Activated T-cell treated with anti-CD3 and anti-CD28 coated beads, Interleukin-2, amount 50 U/mL, for 24 hours (primary cell): ENCODE measurements at regions not wholly inside any gene's neighbourhood (a gene's known extent, or its start where the extent isn't known, plus 50 kb on each side); places are given as distances from the start of the nearest gene placed in this dataset.
"Not testable (repeated sequence)": the region's sequence is repeated elsewhere in the genome, so short reads cannot be mapped to it uniquely, and the experiment has no call there.

Experiments used
- DNase-seq: peaks from one replicate; pipeline ENCODE4 v3.0.0-alpha.2; 2020
- H3K27ac Mint-ChIP-seq: 2 replicates; pipeline ENCODE4 v1.8.0; 2020; ENCODE audit warnings: mild to moderate bottlenecking, mixed read lengths
- H3K27me3 Mint-ChIP-seq: 2 replicates; pipeline ENCODE4 v1.8.0; 2020; ENCODE audit warnings: mixed read lengths
- H3K36me3 Mint-ChIP-seq: 2 replicates; pipeline ENCODE4 v1.8.0; 2020; ENCODE audit warnings: low read depth, mixed read lengths
- H3K4me1 Mint-ChIP-seq: 2 replicates; pipeline ENCODE4 v1.8.0; 2020; ENCODE audit warnings: low read depth, mixed read lengths
- H3K4me3 Mint-ChIP-seq: 2 replicates; pipeline ENCODE4 v1.8.0; 2020; ENCODE audit warnings: mild to moderate bottlenecking, moderate library complexity, mixed read lengths
- H3K9me3 Mint-ChIP-seq: 2 replicates; pipeline ENCODE4 v1.8.0; 2020; ENCODE audit warnings: mixed read lengths

DNA sequence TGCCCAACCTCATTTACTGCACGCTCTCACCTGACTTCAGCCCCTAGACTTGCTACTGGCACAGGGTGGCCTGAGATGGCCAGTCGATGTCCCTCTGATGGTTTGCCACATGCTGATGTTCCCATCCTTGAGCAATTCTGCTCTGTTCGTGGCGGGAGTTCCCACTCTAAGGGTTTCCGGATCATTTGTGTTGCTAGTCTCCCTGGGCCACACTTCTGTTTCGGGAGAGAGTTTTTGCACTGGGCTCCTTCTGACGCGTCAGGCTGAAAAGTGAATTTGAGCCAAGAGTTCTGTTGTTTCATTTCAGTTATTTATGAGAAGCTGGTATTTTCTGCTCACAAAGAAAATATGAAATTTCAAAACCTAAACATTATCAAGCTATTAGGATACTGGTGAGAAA lies 597.7 kb downstream of the BNC2 start:
- H3K9me3 Mint-ChIP-seq = peaks cover 6% of the 10 kb centered on the region
- no peak overlapping the region for H3K4me3 Mint-ChIP-seq
- no peaks in the 10 kb centered on the region for H3K27me3 Mint-ChIP-seq
- H3K36me3 Mint-ChIP-seq = no peaks in the 10 kb centered on the region
- H3K4me1 Mint-ChIP-seq = no peaks in the 10 kb centered on the region
- no peak overlapping the region for H3K27ac Mint-ChIP-seq
- no peak for DNase-seq

DNA sequence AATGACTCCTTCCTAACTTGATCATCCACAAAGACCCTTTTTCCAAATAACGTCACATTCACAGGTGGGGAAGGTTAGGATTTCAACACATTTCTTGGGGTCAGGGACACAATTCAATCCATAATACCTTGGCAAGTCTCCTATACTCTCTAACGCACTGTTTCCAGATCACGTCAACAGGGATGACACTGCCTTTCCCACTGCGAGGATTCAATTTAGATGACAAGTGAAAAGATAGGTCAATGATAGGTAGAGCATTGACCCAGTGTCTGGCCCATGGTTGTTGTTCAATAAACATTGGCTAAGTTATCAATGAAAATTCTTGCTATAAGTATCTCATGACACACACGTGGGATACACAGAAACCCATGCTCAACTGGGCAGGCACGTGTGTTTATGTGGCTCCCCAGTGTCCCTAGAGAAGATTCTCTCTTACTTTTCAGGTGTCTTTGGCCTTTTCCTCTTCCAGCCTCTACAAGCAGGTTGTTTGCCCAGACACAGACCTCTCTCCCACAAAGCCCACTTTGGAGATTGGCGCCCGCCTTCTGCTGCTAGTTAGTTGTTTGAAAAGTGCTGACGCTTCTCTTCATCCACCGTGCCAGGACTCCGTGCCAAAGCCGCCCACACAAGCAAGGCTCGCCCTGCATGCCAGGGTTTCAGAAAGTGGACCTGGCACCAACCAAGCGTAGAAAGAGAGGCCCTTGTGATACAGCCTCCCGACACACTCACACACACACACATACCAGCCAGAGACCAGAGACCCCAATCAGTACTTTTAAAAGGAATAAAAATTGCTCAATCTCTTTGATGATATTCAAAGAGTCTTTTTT lies 594.5 kb downstream of the BNC2 start:
- no peaks in the 10 kb centered on the region for H3K36me3 Mint-ChIP-seq
- DNase-seq = no peak
- H3K9me3 Mint-ChIP-seq = peaks cover 6% of the 10 kb centered on the region
- no peaks in the 10 kb centered on the region for H3K27me3 Mint-ChIP-seq
- no peak overlapping the region for H3K4me3 Mint-ChIP-seq
- H3K4me1 Mint-ChIP-seq = no peaks in the 10 kb centered on the region
- H3K27ac Mint-ChIP-seq = no peak overlapping the region

DNA sequence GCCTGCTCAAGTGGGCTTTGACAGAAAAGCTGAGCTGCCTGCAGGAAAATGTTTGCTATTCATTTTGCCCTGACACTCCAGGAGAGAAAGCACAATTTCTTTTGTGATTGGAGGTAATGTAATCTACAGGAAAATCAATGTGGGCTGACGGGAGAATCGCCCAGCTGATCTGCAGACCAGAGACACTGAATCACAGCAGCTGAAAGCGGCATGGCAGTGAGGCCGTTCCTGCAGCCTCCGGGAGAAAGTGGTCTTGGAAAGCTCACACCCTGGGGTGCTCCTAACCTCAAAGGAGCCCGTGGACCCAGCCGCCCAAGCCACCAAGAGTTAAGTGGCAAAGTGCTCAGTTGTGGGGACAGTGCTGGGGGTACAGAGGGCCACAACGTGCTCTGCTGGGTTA lies 593.6 kb downstream of the BNC2 start:
- no peak overlapping the region for H3K27ac Mint-ChIP-seq
- no peaks in the 10 kb centered on the region for H3K36me3 Mint-ChIP-seq
- H3K4me1 Mint-ChIP-seq = no peaks in the 10 kb centered on the region
- DNase-seq = no peak
- H3K27me3 Mint-ChIP-seq = no peaks in the 10 kb centered on the region
- H3K9me3 Mint-ChIP-seq = peaks cover 6% of the 10 kb centered on the region
- H3K4me3 Mint-ChIP-seq = no peak overlapping the region

DNA sequence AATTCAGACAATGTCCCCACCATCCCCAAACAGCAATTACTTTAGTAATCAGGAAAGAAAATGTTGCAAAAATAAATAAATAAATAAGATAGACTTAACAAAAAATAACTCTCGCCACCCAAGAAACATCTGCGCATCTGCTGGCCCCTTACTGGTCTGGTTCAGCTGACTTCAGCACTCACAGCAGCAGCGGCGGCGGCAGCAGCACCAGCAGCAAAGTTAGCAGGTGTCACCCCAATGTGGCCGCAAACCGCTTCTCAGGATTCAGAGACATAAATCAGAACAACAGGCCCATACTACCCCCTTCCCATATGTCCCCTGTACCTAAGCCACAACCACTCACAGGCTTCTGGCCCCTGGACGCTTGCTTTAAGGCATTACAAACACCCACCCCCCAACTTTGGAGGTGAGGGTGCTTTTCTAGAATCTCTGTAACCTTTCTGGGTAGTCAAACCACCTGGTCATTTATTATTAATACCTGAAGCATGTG lies 593.0 kb downstream of the BNC2 start:
- H3K27me3 Mint-ChIP-seq = no peaks in the 10 kb centered on the region
- no peak overlapping the region for H3K4me3 Mint-ChIP-seq
- no peaks in the 10 kb centered on the region for H3K4me1 Mint-ChIP-seq
- no peak for DNase-seq
- H3K9me3 Mint-ChIP-seq = peaks cover 6% of the 10 kb centered on the region
- no peaks in the 10 kb centered on the region for H3K36me3 Mint-ChIP-seq
- no peak overlapping the region for H3K27ac Mint-ChIP-seq

DNA sequence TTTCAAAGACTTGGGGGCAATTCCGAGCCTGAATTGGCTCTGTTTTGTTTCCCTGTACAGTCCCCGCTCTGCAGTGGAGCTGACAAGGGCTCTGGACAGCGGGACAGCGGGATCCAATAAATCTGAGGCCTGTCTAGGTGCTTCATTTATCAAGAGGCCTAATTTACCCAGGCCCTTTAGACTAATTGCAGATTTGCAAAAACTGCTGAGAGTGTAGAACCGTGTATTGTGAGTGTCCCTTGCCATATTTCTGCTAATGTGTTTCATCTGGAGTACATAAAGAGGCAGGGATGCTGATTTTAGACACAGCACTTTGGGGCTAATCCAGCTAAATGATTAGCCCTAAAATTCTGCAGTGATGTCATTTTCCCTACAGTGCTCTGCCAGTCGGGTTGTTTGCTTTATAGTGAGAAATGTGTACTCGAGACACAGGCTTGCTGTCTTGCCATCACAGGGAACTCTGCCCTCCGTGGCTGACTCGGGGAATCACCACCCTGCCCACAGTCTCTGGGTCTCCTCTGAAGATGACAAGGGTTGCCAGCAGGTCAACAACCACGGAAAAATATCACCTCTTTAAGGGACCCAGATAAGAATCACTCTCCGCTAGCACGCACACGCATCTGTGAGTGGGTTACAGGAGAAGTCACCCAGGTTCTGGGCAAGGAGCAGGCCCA lies 592.0 kb downstream of the BNC2 start:
- peaks cover 6% of the 10 kb centered on the region for H3K9me3 Mint-ChIP-seq
- no peak overlapping the region for H3K27ac Mint-ChIP-seq
- H3K4me3 Mint-ChIP-seq = no peak overlapping the region
- no peaks in the 10 kb centered on the region for H3K36me3 Mint-ChIP-seq
- DNase-seq = no peak
- no peaks in the 10 kb centered on the region for H3K4me1 Mint-ChIP-seq
- no peaks in the 10 kb centered on the region for H3K27me3 Mint-ChIP-seq

DNA sequence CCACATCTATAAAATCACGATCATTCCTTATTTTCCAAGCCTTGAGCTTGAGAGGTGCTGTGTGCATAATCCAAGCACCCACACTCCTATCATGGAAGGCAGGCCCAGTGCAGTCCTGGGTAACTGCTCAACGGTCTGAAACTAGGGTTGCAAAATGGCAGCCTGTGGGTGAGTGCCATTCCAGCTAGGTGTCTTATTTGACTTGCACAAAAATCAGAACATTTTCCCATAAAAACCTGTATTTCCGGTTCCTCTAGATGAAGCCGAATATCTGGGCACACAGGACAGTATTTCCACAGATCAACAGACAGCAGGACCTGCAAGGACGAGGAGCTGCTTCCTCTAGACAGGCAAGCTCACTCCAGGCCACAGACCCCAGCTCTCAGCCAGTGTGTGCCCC lies 588.8 kb downstream of the BNC2 start:
- H3K36me3 Mint-ChIP-seq = no peaks in the 10 kb centered on the region

DNA sequence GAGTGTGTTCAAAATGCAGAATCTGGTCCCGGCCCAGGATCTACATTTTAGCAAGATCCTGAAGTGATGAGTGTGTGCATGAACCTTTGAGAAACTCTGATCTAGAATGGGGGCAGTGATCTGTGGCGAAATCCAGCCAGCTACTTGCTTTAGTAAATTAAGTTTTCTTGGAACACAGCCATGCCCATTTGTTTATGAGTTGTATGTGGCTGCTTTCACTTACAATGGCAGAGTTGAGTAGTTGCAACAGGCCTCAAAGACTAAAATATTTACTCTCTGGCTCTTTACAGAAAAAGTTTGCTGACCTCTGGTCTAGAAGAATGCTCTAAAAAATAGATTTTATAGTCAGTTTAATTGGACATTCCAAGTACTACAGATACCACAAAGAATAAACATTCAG lies 588.3 kb downstream of the BNC2 start:
- Mint-ChIP-seq H3K9me3 (peaks cover 4% of the 10 kb centered on the region), H3K27me3 (no peaks in the 10 kb centered on the region), H3K36me3 (no peaks in the 10 kb centered on the region), H3K4me3 (no peak overlapping the region), H3K27ac (no peak overlapping the region), H3K4me1 (no peaks in the 10 kb centered on the region)
- DNase-seq = no peak

More for the DNA sequence above, 588.8 kb downstream of the BNC2 start:
- DNase-seq = no peak
- Mint-ChIP-seq H3K27ac (no peak overlapping the region), H3K27me3 (no peaks in the 10 kb centered on the region), H3K4me3 (no peak overlapping the region), H3K4me1 (no peaks in the 10 kb centered on the region), H3K9me3 (peaks cover 4% of the 10 kb centered on the region)

DNA sequence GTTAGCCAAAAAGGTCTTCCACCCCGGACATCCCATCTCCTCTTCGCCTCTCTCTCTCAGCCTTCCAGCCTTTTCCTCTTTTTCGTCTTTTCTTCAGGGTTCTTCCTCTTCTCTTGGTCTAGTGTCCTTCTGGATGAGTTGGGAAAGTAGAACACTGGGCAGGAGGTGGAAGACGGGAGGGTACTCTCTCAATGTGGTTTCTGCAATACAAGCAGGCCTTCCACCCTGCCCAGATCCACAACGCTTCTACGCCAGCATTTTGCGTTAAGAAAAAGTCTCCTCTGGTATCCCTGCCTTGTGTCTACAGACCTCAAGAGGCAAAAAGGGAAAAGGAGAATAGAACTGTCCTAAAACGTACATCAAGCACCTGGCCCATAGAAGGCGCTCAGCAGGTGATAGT lies 587.8 kb downstream of the BNC2 start:
- Mint-ChIP-seq H3K4me3 (no peak overlapping the region), H3K9me3 (peaks cover 4% of the 10 kb centered on the region)

DNA sequence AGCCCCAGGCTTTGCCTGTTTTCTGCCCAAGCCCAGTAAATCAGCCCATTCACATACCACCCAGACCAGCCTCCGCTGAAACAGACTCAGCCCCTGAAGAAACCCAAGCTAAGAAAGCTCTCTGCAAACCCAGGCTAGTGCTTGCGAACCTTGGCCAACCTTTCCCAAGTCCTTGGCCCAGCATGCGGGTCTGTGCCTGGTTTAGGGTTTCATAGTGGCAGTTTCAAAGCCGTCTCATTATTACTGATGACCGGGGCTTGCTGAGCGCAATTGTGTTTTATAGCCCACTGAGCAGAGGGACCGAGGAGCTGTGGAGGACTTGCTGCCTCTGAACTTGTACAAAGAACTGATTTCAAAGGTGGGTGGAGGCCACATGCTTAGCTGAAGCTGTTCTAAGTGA lies 584.3 kb downstream of the BNC2 start:
- no peak for DNase-seq
- H3K4me3 Mint-ChIP-seq = no peak overlapping the region
- H3K9me3 Mint-ChIP-seq = peaks cover 4% of the 10 kb centered on the region
- no peaks in the 10 kb centered on the region for H3K36me3 Mint-ChIP-seq
- H3K27me3 Mint-ChIP-seq = no peaks in the 10 kb centered on the region
- no peaks in the 10 kb centered on the region for H3K4me1 Mint-ChIP-seq
- no peak overlapping the region for H3K27ac Mint-ChIP-seq

More for the DNA sequence above, 587.8 kb downstream of the BNC2 start:
- H3K27ac Mint-ChIP-seq = no peak overlapping the region
- no peaks in the 10 kb centered on the region for H3K4me1 Mint-ChIP-seq
- no peaks in the 10 kb centered on the region for H3K27me3 Mint-ChIP-seq
- no peak for DNase-seq
- no peaks in the 10 kb centered on the region for H3K36me3 Mint-ChIP-seq

DNA sequence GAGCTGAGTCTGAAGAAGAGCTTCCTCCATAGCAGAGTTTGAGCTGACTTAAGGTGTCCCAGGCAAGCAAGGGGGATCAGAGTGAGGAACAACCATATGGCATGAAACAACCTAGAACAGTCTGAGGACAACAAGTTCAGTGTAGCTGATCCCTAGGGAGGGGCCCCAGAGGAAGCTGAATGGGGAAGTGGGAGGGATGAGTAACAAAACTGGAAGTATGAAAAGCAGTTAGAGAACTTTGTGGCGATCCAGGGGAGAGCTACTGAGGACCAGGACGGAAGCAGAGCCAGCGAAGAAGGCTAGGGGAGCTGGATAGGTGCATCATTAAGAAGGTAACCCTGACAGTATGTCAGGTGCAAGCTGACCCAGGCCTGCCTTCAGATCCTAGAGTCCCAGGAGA lies 580.8 kb downstream of the BNC2 start:
- DNase-seq = no peak
- no peak overlapping the region for H3K4me3 Mint-ChIP-seq
- H3K36me3 Mint-ChIP-seq = no peaks in the 10 kb centered on the region
- H3K27me3 Mint-ChIP-seq = no peaks in the 10 kb centered on the region
- no peaks in the 10 kb centered on the region for H3K4me1 Mint-ChIP-seq
- peaks cover 4% of the 10 kb centered on the region for H3K9me3 Mint-ChIP-seq
- H3K27ac Mint-ChIP-seq = no peak overlapping the region

DNA sequence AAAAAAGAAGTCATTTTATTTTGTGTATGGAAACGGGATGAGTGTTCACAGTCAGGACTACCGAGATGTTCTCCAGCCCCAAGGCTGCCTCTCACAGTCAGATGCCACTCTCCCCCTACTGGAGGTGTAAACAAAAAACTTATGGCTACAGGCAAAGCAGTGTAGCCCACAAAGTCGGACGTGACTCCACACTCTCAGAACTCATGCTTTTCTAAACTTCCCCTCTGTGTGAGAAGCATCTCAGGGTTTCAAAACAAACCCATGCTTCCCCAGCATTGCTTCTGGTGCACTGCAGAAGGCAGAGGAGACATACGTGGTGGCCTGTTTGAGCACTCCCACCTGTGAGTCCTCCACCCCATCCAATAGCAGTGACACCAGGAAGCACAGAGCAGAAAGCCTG lies 580.3 kb downstream of the BNC2 start:
- no peaks in the 10 kb centered on the region for H3K4me1 Mint-ChIP-seq
- peaks cover 4% of the 10 kb centered on the region for H3K9me3 Mint-ChIP-seq
- H3K4me3 Mint-ChIP-seq = no peak overlapping the region
- H3K36me3 Mint-ChIP-seq = no peaks in the 10 kb centered on the region
- no peak for DNase-seq
- H3K27me3 Mint-ChIP-seq = no peaks in the 10 kb centered on the region
- no peak overlapping the region for H3K27ac Mint-ChIP-seq

DNA sequence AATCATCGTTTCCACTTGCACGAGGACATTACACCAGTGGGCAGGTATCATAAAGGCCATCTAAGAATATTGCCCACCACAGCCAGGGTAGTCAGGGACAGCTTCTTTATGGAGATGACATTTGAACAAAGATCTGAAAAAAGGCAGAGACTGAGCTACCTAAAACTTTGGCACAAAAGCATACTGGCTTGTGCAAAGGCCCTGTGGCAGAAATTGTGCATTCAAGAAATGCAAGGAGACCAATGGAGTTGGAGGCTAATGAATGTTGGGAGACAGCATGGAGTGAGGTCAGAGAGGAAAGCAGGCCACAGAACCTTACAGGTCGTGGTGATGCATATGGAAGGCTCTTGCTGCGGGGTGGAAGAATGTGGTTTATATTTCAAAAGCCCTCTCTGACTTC lies 578.5 kb downstream of the BNC2 start:
- no peak overlapping the region for H3K27ac Mint-ChIP-seq
- H3K27me3 Mint-ChIP-seq = no peaks in the 10 kb centered on the region
- H3K4me1 Mint-ChIP-seq = no peaks in the 10 kb centered on the region
- DNase-seq = no peak
- no peak overlapping the region for H3K4me3 Mint-ChIP-seq
- no peaks in the 10 kb centered on the region for H3K36me3 Mint-ChIP-seq
- H3K9me3 Mint-ChIP-seq = no peaks in the 10 kb centered on the region

DNA sequence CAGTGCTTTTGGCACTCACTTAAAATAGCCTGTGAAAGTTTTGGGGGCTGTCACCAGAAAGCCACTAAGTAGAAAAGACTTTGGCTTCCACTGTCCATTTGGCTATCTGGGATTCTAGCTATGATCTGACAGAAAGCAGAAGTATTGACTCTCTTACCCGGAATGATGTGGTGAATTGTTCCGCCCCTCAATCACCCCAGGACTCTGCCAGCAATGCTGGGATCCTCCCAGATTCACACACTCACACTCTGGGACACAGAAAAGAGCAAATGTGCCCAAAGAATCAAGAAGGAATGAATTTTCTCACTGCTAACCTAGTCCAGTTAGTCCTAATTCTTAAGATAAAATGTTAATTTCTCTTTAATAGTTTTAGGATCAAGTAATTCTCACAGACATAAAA lies 576.9 kb downstream of the BNC2 start:
- Mint-ChIP-seq H3K36me3 (no peaks in the 10 kb centered on the region), H3K4me3 (no peak overlapping the region), H3K27me3 (no peaks in the 10 kb centered on the region), H3K27ac (no peak overlapping the region), H3K9me3 (no peaks in the 10 kb centered on the region), H3K4me1 (no peaks in the 10 kb centered on the region)
- DNase-seq = no peak

DNA sequence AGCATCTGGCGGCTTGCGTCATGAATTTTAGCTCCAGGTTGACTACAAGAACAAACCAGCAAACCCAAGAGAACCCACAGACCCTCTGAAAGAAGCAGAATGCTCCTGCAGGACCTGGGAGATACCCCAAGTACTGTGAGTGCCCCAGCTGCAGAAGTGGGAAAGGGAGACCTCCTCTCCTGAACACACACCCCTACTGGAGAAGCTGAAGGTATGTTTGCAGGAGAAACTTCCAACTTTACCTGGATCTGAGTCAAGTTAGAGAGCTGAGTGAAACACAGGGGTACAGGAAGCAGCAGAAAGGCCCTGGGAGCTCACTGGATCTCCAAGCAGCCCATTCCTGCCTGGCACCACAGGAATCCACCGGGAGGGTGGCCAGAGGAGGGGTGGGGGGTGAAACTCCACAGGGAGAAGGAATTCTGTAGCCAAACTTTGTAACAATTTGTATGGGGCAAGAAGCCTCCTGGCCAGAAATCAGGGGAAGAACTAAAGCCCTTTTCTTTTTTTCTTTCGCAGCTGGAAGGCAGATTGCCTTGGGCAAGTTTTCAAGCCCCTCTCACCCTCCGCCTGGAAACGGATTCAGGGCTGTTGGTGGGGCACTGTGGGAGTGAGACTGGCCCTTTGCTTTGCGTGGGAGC lies 576.2 kb downstream of the BNC2 start:
- no peaks in the 10 kb centered on the region for H3K27me3 Mint-ChIP-seq
- H3K4me3 Mint-ChIP-seq = no peak overlapping the region
- no peak for DNase-seq
- no peaks in the 10 kb centered on the region for H3K4me1 Mint-ChIP-seq
- no peaks in the 10 kb centered on the region for H3K36me3 Mint-ChIP-seq
- H3K27ac Mint-ChIP-seq = no peak overlapping the region
- no peaks in the 10 kb centered on the region for H3K9me3 Mint-ChIP-seq

DNA sequence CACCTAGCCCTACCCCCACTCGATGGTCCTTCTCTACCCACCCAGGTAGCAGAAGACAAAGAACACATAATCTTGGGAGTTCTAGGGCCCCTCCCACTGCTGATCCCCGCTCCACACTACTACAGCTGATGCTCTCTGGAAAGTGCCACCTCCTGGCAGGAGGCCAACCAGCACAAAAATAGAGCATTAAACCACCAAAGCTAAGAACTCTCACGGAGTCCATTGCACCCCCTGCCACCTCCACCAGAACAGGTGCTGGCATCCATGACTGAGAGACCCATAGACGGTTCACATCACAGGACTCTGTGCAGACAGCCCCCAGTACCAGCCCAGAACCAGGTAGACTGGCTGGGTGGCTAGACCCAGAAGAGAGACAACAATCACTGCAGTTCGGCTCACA lies 575.5 kb downstream of the BNC2 start:
- not testable (repeated sequence) for H3K36me3 Mint-ChIP-seq, H3K27ac Mint-ChIP-seq, H3K27me3 Mint-ChIP-seq, H3K4me1 Mint-ChIP-seq, DNase-seq, H3K9me3 Mint-ChIP-seq, H3K4me3 Mint-ChIP-seq
